HG03135 (cell line): ENCODE measurements at regions not wholly inside any gene's neighbourhood (a gene's known extent, or its start where the extent isn't known, plus 50 kb on each side); places are given as distances from the start of the nearest gene placed in this dataset.

Source experiments
- ATAC-seq: cut with Tn5 transposase; IDR thresholded peaks from one replicate; pipeline ENCODE4 v1.9.1; 2021; ENCODE audit warnings: mild to moderate bottlenecking, moderate library complexity; ENCODE audit not compliant: unreplicated experiment

DNA sequence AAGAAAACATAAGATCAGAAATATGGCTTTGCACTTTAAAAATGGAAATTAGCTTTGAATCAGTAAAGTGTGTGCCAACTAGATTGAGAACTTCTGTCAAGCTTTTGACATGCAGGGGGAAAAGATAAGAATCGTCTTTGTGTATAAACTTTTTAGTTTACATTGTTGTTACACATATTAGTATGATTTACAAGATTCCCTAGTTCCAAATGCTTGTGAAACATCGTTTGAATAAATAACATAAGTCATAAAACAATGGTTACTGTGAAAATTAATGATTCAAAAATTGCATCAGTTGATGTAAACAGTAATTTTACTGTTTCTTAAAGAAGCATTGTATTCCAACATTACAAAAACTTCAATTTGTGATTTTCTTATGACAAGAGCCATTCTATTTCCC lies 207.6 kb upstream of the MTPN start:
- ATAC-seq: no peak

DNA sequence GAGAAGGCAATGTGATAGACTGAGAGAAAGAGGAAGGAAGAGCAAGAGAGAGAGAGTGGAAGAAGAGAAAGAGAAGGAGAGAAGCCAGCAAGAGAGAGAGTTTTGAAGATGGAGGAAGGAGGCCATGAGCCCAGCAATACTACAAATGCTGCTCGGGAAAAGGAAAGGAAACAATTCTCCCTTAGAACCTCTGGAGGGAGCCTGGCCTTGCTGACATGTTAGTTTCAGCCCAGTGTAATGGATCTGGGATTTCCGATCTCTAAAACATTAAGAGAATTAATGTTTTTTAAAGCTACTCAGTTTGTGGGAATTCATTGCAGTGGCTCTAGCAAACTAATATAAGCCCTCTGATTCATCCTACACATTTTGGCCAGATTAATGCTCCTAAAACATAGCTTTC lies 206.8 kb upstream of the MTPN start:
- no peak for ATAC-seq

DNA sequence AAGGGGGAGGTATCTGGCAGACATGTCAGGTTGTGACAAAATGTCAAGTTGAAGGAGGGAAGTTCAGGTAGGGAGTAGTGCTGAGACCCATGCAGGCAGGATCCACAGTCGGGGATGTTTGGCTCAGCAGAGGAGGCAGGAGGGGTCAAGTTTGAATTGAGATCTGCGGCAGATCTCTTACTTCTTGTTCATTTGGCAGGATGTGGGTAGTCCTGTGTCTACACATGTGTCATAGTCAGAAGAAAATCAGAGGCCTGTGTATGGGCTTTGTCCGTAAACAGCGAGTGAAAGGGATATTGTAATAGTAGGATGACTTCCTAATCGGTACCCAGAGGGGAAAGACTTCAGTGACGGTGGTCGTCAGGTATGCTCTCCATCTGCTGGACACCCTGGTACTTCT lies 203.8 kb upstream of the MTPN start:
- ATAC-seq: no peak

DNA sequence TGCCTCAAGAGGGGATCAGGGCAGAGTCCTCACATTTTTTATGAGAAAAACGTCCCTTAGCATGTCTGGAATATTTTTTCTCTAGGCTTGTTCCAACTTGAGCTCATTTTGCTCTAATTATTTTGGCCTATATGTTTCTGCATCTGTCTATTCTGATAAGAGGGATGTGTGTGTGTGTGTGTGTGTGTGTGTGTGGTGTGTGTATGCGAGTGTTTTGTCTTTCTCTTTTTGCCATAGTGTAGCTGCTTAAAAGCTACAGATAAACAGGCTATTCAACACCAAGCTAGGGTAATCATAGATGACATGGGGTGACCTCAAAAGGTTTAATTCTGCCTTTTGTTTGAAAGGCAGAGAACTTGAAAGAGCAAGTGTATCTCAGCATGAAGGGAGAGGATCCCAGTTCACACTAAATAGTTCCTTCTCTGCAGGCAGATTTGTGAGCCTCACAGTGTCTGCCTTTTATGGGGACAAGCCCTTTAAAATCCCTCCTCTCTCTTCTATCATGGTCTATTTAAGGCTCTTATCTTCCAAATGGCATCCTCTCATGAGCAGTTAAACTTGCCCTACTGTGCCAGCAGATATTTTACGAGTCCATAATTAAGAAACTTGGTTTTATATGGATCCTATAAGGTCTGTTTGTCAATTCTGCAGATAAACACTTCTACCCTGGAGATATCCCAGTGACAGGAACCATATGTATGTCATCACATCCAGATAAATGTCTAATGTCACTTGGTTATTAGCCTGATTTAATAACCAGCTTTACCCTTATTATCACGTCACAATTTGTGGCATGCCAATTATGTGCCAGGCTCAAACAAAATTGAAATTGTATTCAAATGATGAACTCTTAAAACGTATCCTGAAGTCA lies 202.9 kb upstream of the MTPN start:
- no peak for ATAC-seq

DNA sequence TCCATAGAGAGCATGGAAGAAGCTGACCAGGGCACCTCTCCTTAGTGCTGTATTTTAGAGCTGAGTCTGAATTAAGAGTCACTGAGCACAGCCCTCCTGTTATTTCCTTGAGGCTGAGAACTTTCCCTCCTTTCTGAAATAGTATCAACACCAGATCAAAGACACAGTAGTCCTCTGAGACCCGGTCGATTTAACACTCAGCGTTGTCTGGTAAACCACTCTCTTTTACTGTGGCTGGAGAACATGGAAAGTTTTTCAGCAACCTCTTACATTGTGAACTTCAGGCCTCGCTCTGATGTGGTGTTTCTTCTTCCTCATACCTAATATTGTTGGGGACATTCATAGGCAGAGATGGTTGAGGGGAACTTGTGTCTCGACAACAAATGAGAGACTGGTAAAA lies 202.0 kb upstream of the MTPN start:
- ATAC-seq: no peak

DNA sequence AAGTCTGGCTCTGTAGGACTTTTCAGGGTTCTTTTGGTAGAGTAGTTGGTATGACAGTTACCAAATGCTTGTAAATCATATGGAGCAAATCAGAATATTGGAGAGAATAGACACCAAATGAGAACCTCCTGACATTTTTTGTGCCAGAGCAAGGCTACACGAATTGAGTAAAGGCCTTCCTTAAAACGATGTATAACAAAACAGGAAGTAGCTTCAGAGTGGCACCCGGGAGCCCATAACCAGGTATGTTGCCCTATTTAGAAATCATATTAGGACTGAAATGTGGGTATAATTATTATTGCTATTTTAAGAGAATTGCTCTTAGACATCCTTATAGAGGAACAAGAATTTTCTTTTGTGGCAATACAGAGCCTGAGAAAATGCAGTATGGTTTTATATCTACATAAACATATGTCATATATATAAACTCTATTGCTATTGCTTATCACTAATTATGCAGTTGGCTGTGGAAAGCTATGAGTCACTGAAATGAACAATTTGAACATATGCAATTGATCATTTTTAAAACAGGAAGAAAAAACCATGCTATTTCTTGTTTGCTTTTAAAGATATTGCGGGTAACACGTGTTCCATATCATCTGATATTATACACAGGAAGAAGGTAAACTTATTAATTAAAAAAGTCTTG lies 197.4 kb upstream of the MTPN start:
- ATAC-seq: no peak

DNA sequence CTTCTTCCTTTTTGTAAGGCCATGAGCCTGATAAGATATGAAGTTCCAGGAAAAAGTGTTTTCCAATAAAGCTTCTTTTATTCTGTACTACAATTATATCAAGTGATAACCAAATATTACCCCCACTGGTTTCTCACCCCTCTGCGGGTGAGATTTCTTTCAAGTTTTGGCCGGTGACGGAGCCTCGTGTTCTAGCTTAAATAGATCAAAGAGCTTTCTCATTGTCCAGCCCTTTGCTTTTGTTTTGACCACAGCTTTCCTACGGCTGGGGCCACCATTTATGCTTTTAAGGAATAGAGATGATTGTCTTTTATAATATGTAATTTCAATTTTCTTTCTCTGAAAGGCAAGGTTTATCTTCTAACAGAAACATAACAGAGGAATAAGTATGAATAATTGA lies 196.7 kb upstream of the MTPN start:
- ATAC-seq: no peak

DNA sequence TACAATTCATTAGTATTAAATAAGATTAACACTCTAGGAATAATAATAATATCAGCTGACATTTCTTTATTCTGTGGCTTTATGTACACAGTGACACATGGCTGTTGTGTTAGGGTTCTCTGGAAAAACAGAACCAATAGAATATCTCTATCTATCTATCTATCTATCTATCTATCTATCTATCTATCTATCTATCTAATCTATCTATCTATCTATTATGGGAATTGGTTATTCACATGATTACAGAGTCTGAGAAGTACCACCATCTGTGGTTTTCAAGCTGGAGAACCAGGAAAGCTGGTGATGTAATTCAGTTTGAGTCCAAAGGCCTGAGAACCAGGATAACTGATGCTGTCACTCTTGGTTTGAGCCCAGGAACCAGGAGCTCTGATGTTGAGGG lies 194.1 kb upstream of the MTPN start:
- ATAC-seq: no peak

DNA sequence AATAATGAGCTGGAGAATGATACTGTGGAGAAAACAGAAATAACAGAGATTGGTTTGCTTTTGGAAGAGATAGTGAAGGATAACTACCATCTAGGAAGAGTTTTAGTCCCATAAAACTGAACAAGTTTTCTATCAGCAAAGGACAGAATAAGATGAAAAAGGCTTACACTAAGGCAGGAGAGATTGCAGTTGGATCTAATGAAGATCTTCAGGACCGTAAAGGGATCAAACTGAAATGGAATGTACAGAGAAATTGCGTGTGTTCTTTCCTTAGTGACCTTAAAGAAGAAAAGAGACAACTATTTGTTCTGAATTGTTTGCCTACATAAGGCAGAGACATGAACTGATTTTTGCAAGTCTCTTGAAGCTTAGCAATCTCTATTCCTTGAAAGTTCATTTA lies 191.7 kb upstream of the MTPN start:
- ATAC-seq: no peak

DNA sequence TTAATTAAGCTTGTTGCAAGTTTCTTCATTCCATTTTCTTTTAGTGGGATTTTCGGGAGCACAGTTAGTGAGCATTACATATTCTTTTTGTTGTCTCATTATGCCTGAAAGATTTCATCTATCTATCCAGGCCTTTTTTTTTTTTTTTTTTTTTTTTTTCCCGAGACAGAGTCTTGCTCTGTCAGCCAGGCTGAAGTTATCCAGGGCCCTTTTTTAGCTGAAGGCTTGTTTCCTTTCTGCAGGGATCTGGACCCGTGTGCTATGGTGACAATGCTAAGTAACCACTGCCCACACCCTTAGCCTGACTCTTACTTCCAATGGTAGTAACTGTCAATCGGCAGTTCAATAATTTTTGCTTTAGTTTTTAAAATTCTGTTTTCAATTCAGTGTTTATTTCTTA lies 190.8 kb upstream of the MTPN start:
- no peak for ATAC-seq

DNA sequence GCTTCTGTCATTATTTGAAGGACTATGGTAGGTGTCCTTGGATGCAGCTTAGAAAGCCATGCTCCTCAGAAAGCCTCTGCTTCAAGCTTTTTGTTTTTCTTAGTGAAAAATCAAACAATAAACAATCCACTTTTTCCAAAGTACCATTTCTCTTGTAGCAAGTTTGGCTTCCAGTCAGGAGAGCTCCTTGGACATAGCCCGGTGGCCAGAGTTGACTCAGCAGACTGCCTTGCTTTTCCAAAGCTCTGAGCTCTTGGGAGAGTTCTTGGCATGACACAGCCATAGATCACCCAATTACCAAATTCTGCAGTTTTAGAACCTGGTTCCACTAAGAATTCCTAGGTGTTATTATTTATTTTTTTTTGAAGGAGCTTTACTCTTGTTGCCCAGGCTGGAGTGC lies 189.4 kb upstream of the MTPN start:
- no peak for ATAC-seq

DNA sequence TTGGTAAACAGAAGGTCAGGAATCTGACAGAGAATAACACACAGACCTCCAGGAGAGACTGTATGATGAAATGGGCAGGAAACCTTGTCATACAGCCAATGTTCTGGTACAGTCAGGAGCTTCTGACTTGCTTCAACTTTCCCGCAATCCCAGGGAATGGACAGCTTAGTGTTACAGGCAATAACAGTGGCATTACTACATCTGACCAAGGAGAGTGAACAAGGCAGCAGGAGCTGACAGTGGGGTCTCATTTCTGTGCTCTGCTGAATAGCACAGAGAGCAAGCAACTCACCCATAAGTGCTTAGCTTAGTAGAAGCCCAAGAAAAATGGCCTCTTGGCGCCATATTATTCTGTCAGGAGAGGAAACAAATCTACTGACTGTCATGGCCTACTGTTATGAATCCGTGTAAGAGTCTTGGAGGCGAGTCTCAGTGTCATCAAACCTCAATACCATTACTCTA lies 186.2 kb upstream of the MTPN start:
- no peak for ATAC-seq

DNA sequence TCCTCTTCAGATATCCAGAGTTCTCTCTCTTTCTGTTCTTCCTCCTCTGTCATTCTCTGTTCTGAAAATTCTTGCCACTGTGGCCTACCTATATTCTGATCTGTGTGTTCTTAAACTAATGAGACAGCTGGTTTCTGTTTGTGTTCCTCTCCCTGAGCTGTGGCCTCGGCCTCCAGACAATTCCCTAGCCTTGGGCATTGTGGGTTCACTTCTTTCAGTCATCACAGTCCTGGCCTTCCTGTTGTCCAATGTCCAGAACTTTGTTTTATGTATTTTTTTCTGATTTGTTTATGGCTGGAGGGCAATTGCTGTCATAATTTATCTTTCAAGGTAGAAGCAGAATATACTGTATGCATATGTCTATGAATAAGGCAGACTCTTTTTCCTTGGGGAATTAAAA lies 173.2 kb upstream of the MTPN start:
- no peak for ATAC-seq

DNA sequence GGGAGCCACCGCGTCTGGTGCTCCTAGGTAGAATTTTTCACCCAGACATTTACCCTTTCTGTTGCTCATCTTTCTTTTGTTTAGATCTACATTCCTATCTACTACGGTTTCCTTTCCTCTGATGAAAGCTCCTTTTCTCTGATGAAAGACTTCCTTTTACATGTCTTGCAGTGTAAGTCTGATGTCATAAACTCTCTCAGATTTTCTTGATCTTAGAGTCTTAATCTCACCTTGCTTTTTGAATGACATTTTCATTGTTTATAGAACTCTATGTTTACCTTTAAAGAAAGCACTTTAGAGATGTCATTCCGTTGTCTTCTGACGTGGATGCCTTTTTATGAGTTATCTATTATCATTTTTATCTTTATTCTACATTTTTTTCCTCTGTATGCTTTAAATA lies 171.8 kb upstream of the MTPN start:
- no peak for ATAC-seq

DNA sequence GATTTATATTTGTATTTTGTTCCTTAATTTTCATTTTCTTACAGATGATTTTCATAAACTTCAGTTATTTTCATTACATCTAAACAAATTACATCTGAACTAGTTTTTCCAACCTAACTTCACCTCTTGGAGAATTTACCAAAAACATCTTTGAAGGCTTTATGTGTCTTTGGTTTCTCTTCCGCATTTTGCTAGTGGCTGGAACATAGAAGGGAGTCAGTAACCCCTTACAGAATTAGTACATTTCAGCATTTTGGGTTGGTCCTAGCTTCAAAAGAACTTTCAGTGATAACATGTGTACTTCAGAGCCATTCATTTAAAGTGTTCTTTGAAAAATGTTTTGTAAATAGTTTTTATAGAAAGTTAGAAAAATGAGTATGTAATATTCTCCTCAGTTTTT lies 169.8 kb upstream of the MTPN start:
- no peak for ATAC-seq

DNA sequence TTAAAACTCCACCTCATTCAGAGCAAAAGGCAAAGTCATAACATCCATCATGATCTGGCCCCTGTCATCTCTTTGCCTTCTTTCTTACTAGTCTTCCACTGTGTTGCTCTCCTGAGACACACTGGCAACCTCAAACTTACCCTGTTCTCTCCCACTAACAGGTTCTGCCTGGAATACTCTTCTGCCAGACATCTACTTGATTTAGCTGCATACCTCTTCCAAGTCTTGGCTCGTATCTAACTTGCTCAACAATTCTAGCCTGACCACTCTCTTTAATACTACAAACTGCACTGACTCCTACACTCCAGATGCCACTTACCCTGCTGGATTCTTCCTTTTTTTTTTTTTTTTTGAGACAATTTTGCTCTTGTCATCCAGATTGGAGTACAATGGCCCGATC lies 167.0 kb upstream of the MTPN start:
- ATAC-seq: no peak

DNA sequence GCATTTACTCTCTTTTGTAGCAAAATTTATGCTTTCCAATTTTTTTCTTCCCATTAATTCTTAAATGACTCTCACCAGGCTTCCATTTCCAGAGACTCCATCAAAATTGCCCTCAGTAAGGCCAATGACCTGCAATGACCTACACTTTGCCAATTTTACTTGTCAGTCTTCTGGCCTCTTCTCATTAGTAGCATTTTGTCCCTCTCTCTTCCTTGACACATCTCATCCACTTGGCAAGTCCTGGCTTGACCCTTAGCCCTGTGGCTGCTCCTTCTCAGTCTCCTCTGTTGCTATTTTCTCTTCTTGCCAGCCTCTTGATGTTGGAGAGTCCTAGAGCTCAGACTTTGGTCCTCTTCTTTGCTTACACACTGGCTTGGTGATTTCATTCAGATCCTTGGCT lies 166.1 kb upstream of the MTPN start:
- ATAC-seq: no peak

DNA sequence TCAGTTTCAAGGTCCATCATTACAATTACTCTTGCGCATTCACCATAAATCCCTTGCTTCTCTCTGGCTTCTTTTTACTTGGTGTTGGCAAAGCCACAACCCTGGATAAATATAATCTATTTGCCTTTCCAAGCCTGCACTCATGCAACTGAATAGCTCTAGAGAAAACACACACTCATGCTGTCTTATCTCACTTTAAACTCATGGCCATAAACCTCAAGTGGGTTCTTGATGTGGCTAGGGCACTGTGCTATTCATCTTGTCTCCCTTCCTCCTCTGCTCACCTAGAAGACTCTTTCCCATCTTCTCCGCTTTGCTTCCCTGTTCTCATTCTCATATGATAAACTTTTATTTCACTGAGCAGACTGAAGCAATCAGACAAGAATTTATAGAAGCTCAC lies 165.4 kb upstream of the MTPN start:
- no peak for ATAC-seq

DNA sequence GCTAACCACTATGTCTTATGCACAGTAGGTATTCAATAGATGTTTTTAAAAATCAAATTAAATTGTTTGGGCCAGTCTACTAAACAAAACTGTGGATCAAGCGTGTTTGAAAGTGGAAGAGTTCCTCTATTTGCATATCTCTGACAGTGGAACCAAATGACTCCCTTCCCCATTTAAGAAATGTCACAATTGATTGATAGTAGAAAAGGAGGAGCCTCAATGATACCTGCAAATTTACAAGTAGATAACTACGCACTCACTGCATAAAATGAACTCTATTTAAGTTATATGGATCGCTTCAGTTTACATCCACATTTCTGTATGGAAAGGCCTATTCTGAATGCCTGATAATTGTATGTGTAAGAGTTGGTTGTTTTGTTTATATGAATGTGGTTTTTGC lies 163.3 kb upstream of the MTPN start:
- no peak for ATAC-seq

DNA sequence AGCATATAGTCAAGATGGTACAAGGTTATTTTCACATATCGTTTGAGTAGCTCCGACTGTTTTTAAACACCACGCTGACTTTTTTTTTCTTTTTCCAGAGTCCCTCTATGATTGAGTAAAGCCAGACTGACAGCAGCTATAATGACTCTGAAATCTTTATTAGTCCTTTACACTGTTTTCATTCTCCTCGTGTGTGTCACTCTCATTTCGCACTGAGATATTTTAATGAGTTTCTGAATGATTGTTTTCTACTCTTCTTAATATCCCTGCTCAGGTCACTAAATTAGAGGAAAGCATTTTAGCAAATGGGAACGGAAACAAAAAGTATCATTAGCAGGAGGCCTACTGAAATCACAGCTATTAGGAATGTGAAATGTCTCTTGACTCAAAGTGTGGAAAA lies 162.3 kb upstream of the MTPN start:
- no peak for ATAC-seq

DNA sequence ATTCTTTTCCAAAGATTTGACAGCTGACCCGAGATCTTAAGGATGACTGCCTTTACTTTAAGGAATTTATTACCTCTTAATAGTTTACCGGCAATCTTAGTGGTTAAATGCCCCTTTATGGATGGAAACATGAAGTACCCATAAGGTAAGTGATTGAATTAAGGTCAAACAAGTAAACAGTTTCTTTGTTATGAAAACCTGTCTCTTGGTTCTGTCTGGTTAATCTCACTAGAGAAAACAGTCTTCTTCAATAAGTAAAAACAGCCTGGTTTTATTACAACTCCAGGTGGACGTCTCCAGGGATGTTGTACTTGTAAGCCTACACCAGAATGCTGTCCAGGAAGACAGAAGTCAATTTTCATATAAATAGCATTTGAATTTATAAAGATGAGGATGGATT lies 161.8 kb upstream of the MTPN start:
- no peak for ATAC-seq

DNA sequence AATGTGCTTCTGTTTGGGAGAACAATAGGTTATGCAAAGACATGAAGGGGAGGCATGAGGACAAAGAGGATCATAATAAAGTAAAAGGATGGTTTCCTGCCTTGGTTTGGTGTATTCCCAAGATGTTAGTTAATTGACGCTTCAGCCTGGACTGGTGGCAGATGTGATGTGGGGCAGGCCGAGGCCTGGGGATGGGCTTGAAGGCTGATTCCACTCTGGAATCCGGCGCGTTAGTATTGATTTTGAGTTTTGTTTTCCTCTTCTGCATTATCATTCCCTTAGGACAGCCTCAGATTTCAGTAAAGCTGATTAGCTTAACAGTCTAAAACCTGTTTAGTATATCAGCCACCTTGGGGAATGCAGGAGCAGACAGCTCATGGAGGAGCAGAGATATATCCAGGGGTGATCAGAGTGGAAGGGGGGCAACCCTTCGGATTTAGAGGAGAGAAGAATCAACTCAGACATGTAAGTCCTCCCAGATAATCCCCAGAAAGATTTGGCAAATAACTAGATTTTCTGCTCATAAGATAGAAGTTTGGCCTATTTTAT lies 159.8 kb upstream of the MTPN start:
- ATAC-seq: no peak
